SU-DHL-6 (cell line): ENCODE measurements at regions not wholly inside any gene's neighbourhood (a gene's known extent, or its start where the extent isn't known, plus 50 kb on each side); places are given as distances from the start of the nearest gene placed in this dataset.

Experiments used
- H2AFZ ChIP-seq: fragments of 200-600 bp; sonication (generic); 2 replicates; pipeline ENCODE4 v1.6.1; 2014; ENCODE audit warnings: low read depth, mild to moderate bottlenecking, moderate library complexity, mixed read lengths, antibody characterized with exemption, low read length; ENCODE audit not compliant: severe bottlenecking
- H3F3A ChIP-seq: fragments of 200-600 bp; shearing (Covaris generic); 2 replicates; pipeline ENCODE4 v1.6.0; 2016; ENCODE audit warnings: antibody characterized with exemption, mild to moderate bottlenecking; ENCODE audit not compliant: insufficient read depth
- H3K27ac ChIP-seq: fragments of 200-600 bp; sonication (generic); 2 replicates; pipeline ENCODE4 v1.5.1; 2016; ENCODE audit warnings: low read depth, mild to moderate bottlenecking, low read length, moderate library complexity, mixed read lengths
- H3K27me3 ChIP-seq: fragments of 200-600 bp; sonication (generic), shearing (Covaris generic); 2 replicates; pipeline ENCODE4 v1.6.0; 2014; ENCODE audit warnings: mild to moderate bottlenecking, low read length
- H3K36me3 ChIP-seq: fragments of 200-600 bp; sonication (generic); 2 replicates; pipeline ENCODE4 v1.6.1; 2014; ENCODE audit warnings: mild to moderate bottlenecking, low read length, mixed read lengths
- H3K4me2 ChIP-seq: fragments of 300-600, 200-600 bp; shearing (Covaris generic), sonication (generic); 2 replicates; pipeline ENCODE4 v1.6.0; 2014; ENCODE audit warnings: low read length, low read depth, mild to moderate bottlenecking; ENCODE audit not compliant: poor library complexity, severe bottlenecking
- H3K4me3 ChIP-seq: fragments of 200-600 bp; sonication (generic); 2 replicates; pipeline ENCODE4 v1.5.1; 2014; ENCODE audit warnings: antibody characterized with exemption, low read length, mild to moderate bottlenecking, mixed read lengths; ENCODE audit not compliant: insufficient read depth, poor library complexity, severe bottlenecking
- H3K79me2 ChIP-seq: fragments of 200-600 bp; sonication (generic); 2 replicates; pipeline ENCODE4 v1.6.1; 2014; ENCODE audit warnings: mild to moderate bottlenecking, low read length, moderate library complexity; ENCODE audit not compliant: insufficient read depth
- H3K9ac ChIP-seq: fragments of 200-600 bp; sonication (generic); 2 replicates; pipeline ENCODE4 v1.7.0; 2014; ENCODE audit warnings: mild to moderate bottlenecking, low read length
- H3K9me2 ChIP-seq: fragments of 200-600 bp; sonication (generic); replicated peaks from 2 replicates; pipeline ENCODE4 v1.6.1; 2014; ENCODE audit warnings: low read length; ENCODE audit not compliant: insufficient read depth
- H3K9me3 ChIP-seq: fragments of 200-600 bp; sonication (generic); 2 replicates; pipeline ENCODE4 v1.6.1; 2014; ENCODE audit warnings: low read length, mixed read lengths; ENCODE audit not compliant: insufficient read depth
- H4K20me1 ChIP-seq: fragments of 200-600 bp; sonication (generic); 2 replicates; pipeline ENCODE4 v1.6.1; 2014; ENCODE audit warnings: low read depth, mild to moderate bottlenecking, antibody characterized with exemption, low read length, moderate library complexity, mixed read lengths
- CTCF ChIP-seq: fragments of 200-600 bp; sonication (generic); IDR thresholded peaks from one replicate; pipeline ENCODE4 v1.5.1; 2017; ENCODE audit warnings: antibody characterized with exemption, mild to moderate bottlenecking, low read length, moderate library complexity; ENCODE audit not compliant: insufficient read depth, poor library complexity, severe bottlenecking
- EZH2phosphoT487 ChIP-seq: fragments of 200-600 bp; sonication (generic), shearing (Covaris generic); conservative IDR thresholded peaks from 2 replicates; pipeline ENCODE4 v1.6.1; 2018; ENCODE audit warnings: mild to moderate bottlenecking, antibody characterized with exemption, low read length, moderate library complexity, mixed read lengths

- Histone ChIP-seq H3K4me3 (no peak overlapping the region), H3K9ac (no peak overlapping the region), H3K27ac (no peak overlapping the region), H3K27me3 (no peaks in the 10 kb centered on the region), H2AFZ (no peak overlapping the region), H3K36me3 (no peaks in the 10 kb centered on the region), H3K9me3 (no peaks in the 10 kb centered on the region), H4K20me1 (no peaks in the 10 kb centered on the region), H3F3A (no peaks in the 10 kb centered on the region), H3K4me2 (no peak overlapping the region), H3K9me2 (no peaks in the 10 kb centered on the region), H3K79me2 (no peaks in the 10 kb centered on the region)
- TF ChIP-seq CTCF, result no peak
- no peak for TF ChIP-seq EZH2phosphoT487
Observed at GRCh38 chr16:85208643-85209520, 96.6 kb upstream of the CIBAR2 start.

- Histone ChIP-seq H3K9ac (no peak overlapping the region), H3K4me3 (no peak overlapping the region), H2AFZ (no peak overlapping the region), H3K27me3 (no peaks in the 10 kb centered on the region), H3K36me3 (no peaks in the 10 kb centered on the region), H3K9me3 (no peaks in the 10 kb centered on the region), H3K79me2 (no peaks in the 10 kb centered on the region), H3K9me2 (no peaks in the 10 kb centered on the region), H4K20me1 (no peaks in the 10 kb centered on the region), H3F3A (no peaks in the 10 kb centered on the region), H3K4me2 (no peak overlapping the region), H3K27ac (no peak overlapping the region)
- TF ChIP-seq CTCF, result no peak
Observed at GRCh38 chr16:85209526-85210121, 97.4 kb upstream of the CIBAR2 start.

- TF ChIP-seq CTCF (no peak), EZH2phosphoT487 (no peak)
- H3K27me3 ChIP-seq, result no peaks in the 10 kb centered on the region
- no peaks in the 10 kb centered on the region for H4K20me1 ChIP-seq
- no peak overlapping the region for H3K27ac ChIP-seq
- H3K9me2 ChIP-seq, result no peaks in the 10 kb centered on the region
- no peaks in the 10 kb centered on the region for H3K79me2 ChIP-seq
- no peaks in the 10 kb centered on the region for H3K9me3 ChIP-seq
- H3K36me3 ChIP-seq, result no peaks in the 10 kb centered on the region
- H3K4me3 ChIP-seq, result no peak overlapping the region
- H2AFZ ChIP-seq, result no peak overlapping the region
- no peak overlapping the region for H3K4me2 ChIP-seq
- no peak overlapping the region for H3K9ac ChIP-seq
- no peaks in the 10 kb centered on the region for H3F3A ChIP-seq
Observed at GRCh38 chr16:85210423-85211169, 98.3 kb upstream of the CIBAR2 start.
